CMK (cell line): ENCODE measurements at regions not wholly inside any gene's neighbourhood (a gene's known extent, or its start where the extent isn't known, plus 50 kb on each side); places are given as distances from the start of the nearest gene placed in this dataset.
"Not testable (repeated sequence)": the region's sequence is repeated elsewhere in the genome, so short reads cannot be mapped to it uniquely, and the experiment has no call there.

Experiments used
- DNase-seq: peaks from one replicate; pipeline ENCODE4 v3.0.0-alpha.2; 2010; ENCODE audit warnings: low read depth

GRCh38 chr2:78840311-78840710, 185.2 kb upstream of the REG3G start:
- DNase-seq: not testable (repeated sequence)

- no peak for DNase-seq
These were observed 179.8 kb upstream of the REG3G start for GRCh38 chr2:78845664-78846185.

- DNase-seq: no peak
These were observed 164.0 kb upstream of the REG3G start for GRCh38 chr2:78861546-78861945.

GRCh38 chr2:78864205-78864604, 161.3 kb upstream of the REG3G start:
- no peak for DNase-seq

GRCh38 chr2:78865667-78866066, 159.8 kb upstream of the REG3G start:
- no peak for DNase-seq

DNA sequence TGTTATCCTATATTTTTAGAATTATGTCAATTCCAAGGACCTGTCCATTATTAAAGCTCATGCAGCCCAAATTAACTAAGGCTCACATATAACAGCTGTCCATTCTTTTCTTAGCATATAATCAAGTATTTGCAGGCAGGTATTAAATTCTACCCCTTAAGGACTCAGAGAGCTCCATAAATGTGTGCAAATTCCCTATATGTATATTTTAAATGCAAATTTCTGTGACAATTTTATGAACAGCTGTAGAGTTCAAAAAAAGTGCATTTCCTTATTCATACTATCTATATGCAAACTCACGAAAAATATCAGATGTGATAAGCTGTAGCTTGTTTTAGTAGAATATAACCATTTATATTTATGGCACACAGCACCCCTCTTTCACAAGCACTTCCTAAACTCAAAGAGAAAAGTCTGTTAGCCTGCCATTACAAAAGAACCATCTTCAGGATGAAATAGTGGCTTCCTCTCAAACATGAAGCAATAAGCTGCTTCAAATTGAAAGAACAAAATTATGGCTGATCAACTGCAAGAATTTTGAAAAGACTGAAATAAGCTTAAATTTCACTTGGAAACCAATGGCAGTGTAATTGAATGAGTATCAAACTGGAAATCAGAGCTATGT, 155.0 kb upstream of the REG3G start:
- DNase-seq: no peak

GRCh38 chr2:78873526-78873925, 152.0 kb upstream of the REG3G start:
- no peak for DNase-seq

- DNase-seq: no peak
These were observed 149.2 kb upstream of the REG3G start for GRCh38 chr2:78876316-78876688.

DNA sequence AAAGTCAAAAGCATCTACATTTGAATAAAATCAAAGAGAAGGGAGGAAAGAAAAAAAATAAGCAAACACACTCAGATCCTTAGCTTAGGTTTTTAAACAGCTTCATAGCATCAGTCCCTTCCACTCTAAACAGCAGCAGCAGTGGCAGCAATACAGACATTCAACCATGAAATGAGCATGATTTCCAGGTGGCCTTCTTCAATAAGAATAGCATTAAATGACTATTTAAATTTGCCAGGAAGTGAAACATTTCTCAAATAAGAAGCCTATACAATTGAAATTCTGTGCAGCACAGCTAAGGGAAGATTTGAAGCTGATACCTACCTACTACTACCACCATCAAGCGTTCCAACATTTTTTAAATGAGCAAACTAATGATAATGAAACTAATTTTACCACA, 138.1 kb upstream of the REG3G start:
- no peak for DNase-seq

GRCh38 chr2:78890935-78891334, 134.6 kb upstream of the REG3G start:
- no peak for DNase-seq

GRCh38 chr2:78892295-78892694, 133.2 kb upstream of the REG3G start:
- no peak for DNase-seq

GRCh38 chr2:78895022-78895421, 130.5 kb upstream of the REG3G start:
- DNase-seq: no peak

- no peak for DNase-seq
These were observed 129.0 kb upstream of the REG3G start for GRCh38 chr2:78896536-78896935.

- no peak for DNase-seq
These were observed 118.4 kb upstream of the REG3G start for GRCh38 chr2:78907089-78907488.

- DNase-seq: no peak
These were observed 116.5 kb upstream of the REG3G start for GRCh38 chr2:78908973-78909372.

DNA sequence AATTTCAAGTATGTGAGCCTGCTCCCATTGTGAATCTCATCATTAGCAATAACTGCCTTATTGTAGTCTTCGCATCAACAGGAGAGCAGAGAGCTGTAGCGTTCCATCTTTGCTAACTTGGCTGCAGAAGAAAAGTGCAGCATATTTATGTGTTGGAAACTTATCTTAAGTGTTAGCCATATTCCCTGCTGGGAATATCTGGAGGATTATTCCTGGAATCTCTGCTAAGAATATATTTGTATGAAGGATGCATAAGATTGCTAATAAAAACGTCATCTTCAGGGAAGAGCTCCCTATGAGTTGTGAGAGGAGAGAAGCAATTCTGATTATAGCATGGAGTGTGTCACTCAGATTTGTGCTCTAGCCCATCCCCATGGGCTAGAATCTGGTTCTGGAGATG, 115.1 kb upstream of the REG3G start:
- DNase-seq: no peak

GRCh38 chr2:78913257-78913656, 112.2 kb upstream of the REG3G start:
- no peak for DNase-seq

DNA sequence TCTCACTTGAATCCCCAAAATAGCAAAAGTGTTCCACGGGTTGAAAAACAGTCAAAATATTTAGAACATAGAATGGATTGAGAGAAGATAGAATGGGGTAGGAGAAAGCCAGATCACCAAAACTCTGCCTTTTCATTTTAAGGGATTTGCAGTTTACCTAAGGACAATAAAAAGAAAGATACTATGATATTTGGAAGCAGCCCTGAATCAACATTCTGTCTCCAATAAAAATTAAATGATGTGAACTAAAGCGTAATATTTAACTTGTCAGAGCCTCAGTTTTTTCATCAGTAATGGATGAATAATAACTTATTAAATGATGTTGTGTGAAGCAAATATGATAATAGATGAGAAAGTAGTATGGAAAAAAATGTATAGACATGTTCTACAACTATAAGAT, 100.2 kb upstream of the REG3G start:
- no peak for DNase-seq

DNA sequence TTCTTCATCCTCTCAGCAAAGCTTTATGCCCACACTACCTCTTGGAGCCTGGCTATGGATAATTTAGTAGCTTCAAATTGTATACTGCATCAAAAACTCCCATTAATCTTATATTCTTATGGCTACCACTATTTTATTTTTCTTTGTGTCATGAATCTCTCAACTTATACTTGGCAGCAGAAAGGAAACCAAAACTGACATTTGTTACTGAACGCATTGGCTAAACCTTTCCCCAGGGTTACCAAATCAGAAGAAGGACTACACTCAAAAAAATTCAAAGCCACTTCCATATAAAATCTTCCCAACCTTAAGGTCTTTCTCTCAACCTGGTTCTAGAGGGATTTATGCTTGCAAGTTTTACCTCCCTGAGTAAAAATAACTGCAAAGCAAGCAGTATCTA, 97.0 kb upstream of the REG3G start:
- no peak for DNase-seq

GRCh38 chr2:78940998-78941397, 84.5 kb upstream of the REG3G start:
- no peak for DNase-seq

GRCh38 chr2:78941751-78942150, 83.8 kb upstream of the REG3G start:
- DNase-seq: no peak

GRCh38 chr2:78963881-78964280, 61.6 kb upstream of the REG3G start:
- no peak for DNase-seq

DNA sequence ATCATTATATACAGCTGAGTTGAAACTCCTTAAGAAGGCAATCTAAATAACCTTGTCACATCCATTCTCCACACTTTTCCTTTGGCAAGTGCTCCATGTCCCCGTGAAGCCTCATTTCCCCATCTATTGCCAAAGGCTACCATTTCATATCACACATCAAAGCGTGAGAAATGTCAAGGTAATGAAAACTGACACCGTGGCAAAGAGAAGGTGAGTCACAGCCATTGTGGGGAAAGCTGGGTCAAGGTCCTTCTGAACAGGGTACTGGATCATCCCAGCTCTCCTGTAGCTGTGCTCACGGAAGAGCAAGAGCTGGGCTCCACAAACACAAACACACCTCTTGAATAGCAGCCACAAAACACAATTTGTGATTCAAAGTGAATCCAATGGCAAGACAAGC, 58.2 kb upstream of the REG3G start:
- no peak for DNase-seq

DNA sequence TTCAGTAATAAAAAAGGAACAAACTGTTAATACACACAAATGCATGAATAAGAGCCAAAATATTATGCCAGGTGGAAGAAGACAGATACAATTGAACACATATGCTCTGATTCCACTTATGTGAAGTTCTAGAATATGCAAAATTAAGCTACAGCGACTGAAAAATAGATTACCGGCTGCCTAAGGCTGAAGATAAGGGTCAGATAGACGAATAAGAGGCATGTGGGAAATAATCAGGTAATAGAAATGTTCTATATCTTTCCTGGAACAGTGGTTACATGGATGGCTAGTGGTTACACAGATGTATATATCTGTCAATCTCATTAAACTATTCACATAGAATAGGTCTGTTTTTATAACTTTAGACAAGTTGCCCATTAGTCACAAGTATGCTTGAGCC, 51.9 kb upstream of the REG3G start:
- no peak for DNase-seq
